GM21423 (cell line): ENCODE measurements at regions not wholly inside any gene's neighbourhood (a gene's known extent, or its start where the extent isn't known, plus 50 kb on each side); places are given as distances from the start of the nearest gene placed in this dataset.
"Not testable (repeated sequence)": the region's sequence is repeated elsewhere in the genome, so short reads cannot be mapped to it uniquely, and the experiment has no call there.

ENCODE experiments used
- ATAC-seq: cut with Tn5 transposase; IDR thresholded peaks from one replicate; pipeline ENCODE4 v1.9.1; 2021; ENCODE audit warnings: mild to moderate bottlenecking, moderate library complexity; ENCODE audit not compliant: unreplicated experiment

- ATAC-seq = no peak
Measured at GRCh38 chr9:26789959-26790358, 102.6 kb downstream of the CAAP1 start.

DNA sequence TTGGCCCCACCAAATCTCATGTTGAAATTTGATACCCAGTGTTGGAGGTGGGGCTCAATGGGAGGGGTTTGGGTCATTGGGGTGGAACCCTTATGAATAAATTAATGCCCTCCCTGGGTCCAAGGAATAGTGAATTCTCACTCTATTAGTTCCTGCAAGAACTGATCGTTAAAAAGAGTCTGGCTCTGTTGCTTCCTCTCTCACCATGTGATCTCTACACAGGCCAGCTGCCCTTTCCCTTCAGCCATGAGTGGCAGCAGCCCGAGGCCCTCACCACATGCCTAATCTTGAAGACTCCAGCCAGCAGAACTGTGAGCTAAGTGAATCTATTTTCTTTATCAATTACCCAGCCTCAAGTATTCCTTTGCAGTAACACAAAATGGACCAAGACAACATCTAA lies 106.0 kb downstream of the CAAP1 start:
- no peak for ATAC-seq

GRCh38 chr9:26782899-26783298 lies 109.7 kb downstream of the CAAP1 start:
- no peak for ATAC-seq

GRCh38 chr9:26781906-26782305 lies 110.7 kb downstream of the CAAP1 start:
- ATAC-seq = no peak

- not testable (repeated sequence) for ATAC-seq
Measured at GRCh38 chr9:26780307-26780706, 112.3 kb downstream of the CAAP1 start.

DNA sequence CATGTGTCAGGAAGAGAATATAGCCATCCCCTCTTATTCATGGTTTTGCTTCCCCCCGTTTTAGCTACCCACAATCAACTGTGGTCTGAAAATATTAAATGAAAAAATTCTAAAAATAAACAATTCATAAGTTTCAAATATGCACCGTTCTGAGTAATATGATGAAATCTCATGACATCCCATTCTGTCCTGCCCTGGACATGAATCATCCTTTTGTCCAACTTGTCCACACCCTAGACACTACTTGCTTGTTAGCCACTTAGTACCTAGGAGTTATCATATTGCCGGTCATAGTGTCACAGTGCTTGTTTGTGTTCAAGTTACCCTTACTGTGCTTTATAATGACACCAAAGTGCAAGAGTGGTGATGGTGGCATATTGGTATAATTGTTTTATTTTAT lies 113.5 kb downstream of the CAAP1 start:
- ATAC-seq = no peak

GRCh38 chr9:26775391-26775790 lies 117.2 kb downstream of the CAAP1 start:
- no peak for ATAC-seq

GRCh38 chr9:26773056-26773455 lies 119.5 kb downstream of the CAAP1 start:
- no peak for ATAC-seq

DNA sequence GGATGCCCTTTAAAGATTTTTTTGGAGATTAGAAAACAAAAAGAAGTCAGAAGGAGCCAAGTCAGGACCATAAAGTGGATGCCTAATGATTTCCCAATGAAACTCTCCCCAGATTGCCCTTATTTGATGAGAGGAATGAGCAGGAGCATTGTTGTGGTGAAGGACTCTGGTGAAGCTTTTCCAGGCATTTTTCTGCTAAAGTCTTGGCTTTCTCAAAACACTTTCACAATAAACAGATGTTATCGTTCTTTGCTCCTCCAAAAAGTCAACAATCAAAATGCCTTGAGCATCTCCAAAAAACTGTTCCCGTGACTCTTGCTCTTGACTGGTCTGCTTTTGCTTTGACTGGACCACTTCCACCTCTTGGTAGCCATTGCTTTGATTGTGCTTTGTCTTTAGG lies 121.8 kb downstream of the CAAP1 start:
- ATAC-seq = no peak

DNA sequence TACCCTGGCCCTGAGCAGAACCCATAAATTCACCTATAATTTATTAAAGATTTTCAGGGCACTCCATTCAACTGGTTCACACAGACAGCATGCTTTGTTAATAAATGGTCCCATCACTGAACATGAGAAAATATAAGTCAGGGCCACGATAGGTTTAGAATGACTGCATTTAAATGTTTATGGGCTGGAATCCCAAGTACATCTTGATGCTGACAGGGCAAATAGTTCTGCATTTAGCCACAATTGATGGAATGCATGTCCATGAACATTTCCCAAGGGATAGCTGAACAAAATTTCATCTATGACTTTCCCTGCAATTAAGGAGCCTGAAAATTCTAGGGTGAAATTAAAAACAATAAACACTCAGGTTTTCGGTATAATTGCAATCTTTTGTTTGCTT lies 124.5 kb downstream of the CAAP1 start:
- ATAC-seq = no peak

GRCh38 chr9:26760675-26761074 lies 131.9 kb downstream of the CAAP1 start:
- ATAC-seq = no peak

GRCh38 chr9:26758655-26759054 lies 133.9 kb downstream of the CAAP1 start:
- ATAC-seq = no peak

DNA sequence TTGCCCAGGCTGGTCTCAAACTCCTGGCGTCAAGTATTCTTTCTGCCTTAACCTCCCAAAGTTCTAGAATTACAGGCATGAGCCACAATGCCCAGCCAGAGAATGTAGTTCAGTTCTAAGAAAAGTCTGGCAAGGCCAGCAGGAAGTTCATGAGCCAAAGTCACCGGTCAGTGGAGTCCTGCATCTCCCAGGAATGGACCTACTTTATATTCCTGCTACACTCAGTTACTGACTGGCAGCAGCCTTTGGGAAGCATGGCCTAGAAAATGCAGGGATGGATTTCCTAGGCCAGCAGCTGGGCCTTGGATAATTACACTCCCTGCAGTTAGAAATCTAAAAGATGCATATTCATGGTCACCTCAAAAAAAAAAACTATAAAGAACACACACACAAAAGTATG lies 135.7 kb downstream of the CAAP1 start:
- no peak for ATAC-seq

DNA sequence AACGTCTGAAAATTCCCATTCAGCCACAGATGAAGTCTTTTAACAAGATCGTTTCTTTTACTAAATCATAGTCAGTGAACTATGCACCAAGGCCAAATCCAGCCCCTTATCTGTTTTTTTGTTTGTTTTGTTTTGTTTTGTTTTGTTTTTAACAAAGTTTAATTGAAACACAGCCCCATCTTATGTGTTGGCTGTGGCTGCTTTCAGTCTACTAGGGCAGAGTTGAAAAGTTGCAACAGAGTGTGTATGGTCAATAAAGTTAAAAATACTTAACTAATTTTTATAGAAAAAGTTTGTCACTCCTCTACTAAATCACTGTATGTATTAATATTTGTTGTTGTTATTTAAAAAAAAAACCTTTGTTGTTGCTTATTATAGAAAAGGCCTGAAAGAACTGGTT lies 137.1 kb downstream of the CAAP1 start:
- ATAC-seq = no peak

- ATAC-seq = no peak
Measured at GRCh38 chr9:26754509-26755164, 138.0 kb downstream of the CAAP1 start.

DNA sequence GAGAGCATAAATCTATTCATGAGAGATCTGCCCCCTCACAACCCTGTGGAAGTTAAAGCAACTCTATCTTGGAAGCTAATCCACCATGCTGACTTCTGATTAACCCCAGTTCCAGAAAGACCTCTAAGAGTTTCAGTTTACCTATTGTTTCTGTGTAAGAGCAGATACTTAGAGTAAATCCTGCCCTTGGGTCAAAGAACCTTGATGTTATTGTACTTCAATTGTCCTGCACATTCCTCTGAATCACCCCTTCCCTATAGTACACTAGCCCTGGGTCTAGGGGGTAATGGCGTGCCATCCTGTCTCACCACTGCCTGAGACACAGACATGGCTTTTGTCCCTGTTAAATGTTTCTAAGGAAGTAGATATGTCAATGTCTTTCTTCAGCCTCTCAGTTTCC lies 138.6 kb downstream of the CAAP1 start:
- ATAC-seq = no peak

DNA sequence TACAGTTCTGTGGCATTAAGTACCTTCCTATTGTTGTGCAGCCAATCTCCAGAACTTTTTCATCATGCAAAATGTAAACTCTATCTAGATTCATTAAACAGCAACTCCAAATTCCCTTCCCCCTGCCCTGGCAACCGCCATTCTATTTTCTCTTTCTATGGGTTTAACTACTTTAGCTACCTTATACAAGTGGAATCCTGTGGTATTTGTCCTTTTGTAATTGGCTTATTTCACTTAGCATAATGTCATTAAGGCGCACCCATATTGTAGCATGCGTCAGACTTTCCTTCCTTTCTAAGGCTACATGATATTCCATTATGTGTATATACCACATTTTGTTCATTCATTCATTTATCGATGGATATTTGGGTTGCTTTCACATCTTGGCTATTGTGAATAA lies 142.4 kb downstream of the CAAP1 start:
- no peak for ATAC-seq

DNA sequence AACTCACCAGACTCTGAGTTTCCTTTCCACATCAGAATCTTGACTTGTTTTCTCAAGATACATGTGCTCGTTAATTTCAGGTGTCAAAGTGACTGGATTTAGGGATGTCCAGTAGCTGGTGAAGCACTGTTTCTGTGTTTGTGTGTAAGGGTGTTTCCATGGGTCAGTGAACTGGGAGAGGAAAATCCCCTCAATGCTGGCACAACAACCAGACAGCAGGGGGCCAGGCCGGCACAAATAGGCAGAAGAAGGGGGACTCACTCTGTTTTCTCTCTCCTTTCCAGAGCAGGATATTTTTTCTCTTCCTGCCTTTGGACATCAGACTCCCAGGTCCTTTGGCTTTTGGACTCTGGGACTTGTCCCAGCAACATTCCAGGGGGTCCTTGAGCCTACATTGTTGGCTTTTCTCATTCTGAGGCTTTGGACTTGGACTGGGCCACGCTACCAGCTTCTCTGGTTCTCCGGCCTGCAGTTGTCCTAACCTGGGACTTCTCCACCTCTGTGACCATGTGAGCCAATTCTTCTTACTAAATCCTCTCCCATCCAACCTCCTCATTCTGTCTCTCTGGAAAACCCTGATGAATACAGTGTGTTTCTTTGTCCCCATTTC lies 144.0 kb downstream of the CAAP1 start:
- no peak for ATAC-seq

DNA sequence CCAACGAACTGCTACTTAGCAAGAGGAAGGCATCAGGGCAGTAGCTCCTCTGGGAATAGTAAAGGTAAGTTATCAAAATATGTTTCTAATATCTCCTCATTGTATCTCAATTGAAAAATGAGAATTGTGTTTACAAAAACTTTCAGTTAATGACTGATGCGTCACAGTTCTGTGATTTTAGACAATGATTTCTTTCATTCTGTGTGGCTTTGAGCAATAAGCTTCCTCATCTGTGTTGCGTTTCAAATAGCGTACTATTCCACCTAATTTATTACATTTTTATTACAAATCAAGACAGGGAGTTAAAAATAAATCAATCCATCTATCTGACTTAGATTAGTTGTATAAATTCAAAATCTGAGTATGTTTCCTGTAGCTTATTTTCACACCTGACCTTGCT lies 145.0 kb downstream of the CAAP1 start:
- ATAC-seq = no peak

- ATAC-seq = peak; percentile 85
Measured at GRCh38 chr9:26746357-26747072, 146.1 kb downstream of the CAAP1 start.

DNA sequence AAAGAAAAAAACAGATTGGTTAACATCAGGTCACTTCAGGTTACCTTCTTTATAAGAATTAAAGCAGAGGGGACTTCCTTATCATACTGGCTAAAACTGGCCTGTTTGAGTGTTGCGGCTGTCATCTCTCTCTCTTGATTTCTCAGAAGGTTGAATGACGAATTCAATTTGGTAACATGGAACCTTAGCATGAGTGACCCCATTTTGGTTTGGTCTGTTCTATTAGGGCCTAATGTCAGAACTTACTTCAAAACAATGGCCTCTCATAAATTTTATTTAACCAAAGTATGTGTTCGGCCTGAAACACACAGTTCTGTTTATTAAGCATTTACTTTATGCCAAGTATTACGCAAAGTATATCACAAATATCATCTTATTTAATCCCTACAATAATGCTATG lies 147.5 kb downstream of the CAAP1 start:
- ATAC-seq = no peak

- ATAC-seq = no peak
Measured at GRCh38 chr9:26744191-26744965, 148.2 kb downstream of the CAAP1 start.
